Activated naive CD8-positive, alpha-beta T cell treated with anti-CD3 and anti-CD28 coated beads for 36 hours (primary cell): ENCODE measurements at regions not wholly inside any gene's neighbourhood (a gene's known extent, or its start where the extent isn't known, plus 50 kb on each side); places are given as distances from the start of the nearest gene placed in this dataset.
"Not testable (repeated sequence)": the region's sequence is repeated elsewhere in the genome, so short reads cannot be mapped to it uniquely, and the experiment has no call there.

Source experiments
- DNase-seq: peaks from one replicate; pipeline ENCODE4 v3.0.0; 2021
- H3K27ac Mint-ChIP-seq: one replicate; pipeline ENCODE4 v1.8.0; 2022; ENCODE audit warnings: mild to moderate bottlenecking, moderate library complexity, mixed read lengths
- H3K27me3 Mint-ChIP-seq: one replicate; pipeline ENCODE4 v1.8.0; 2022; ENCODE audit warnings: mild to moderate bottlenecking, mixed read lengths
- H3K36me3 Mint-ChIP-seq: one replicate; pipeline ENCODE4 v1.8.0; 2021; ENCODE audit warnings: mild to moderate bottlenecking, mixed read lengths
- H3K4me1 Mint-ChIP-seq: one replicate; pipeline ENCODE4 v1.8.0; 2021; ENCODE audit warnings: mixed read lengths
- H3K4me3 Mint-ChIP-seq: one replicate; pipeline ENCODE4 v1.8.0; 2022; ENCODE audit warnings: mild to moderate bottlenecking, moderate library complexity, mixed read lengths
- H3K9me3 Mint-ChIP-seq: one replicate; pipeline ENCODE4 v1.8.0; 2022; ENCODE audit warnings: mixed read lengths

GRCh38 chr12:92233346-92234015 is 87.8 kb upstream of the BTG1 start:
- DNase-seq, result no peak
- Mint-ChIP-seq H3K4me3 (no peak overlapping the region), H3K27ac (peak overlapping the region; percentile 57), H3K4me1 (peaks cover 23% of the 10 kb centered on the region), H3K27me3 (no peaks in the 10 kb centered on the region), H3K9me3 (peaks cover 1% of the 10 kb centered on the region), H3K36me3 (peaks cover 7% of the 10 kb centered on the region)

- not testable (repeated sequence) for H3K4me3 Mint-ChIP-seq, DNase-seq, H3K27me3 Mint-ChIP-seq, H3K36me3 Mint-ChIP-seq, H3K9me3 Mint-ChIP-seq, H3K27ac Mint-ChIP-seq
- H3K4me1 Mint-ChIP-seq, result peaks cover 23% of the 10 kb centered on the region
These were observed 86.8 kb upstream of the BTG1 start for GRCh38 chr12:92232371-92232932.

GRCh38 chr12:92231945-92232344 is 86.3 kb upstream of the BTG1 start:
- not testable (repeated sequence) for H3K27ac Mint-ChIP-seq, H3K36me3 Mint-ChIP-seq, H3K9me3 Mint-ChIP-seq, H3K27me3 Mint-ChIP-seq, H3K4me3 Mint-ChIP-seq, DNase-seq
- peaks cover 20% of the 10 kb centered on the region for H3K4me1 Mint-ChIP-seq

GRCh38 chr12:92231532-92231931 is 85.9 kb upstream of the BTG1 start:
- H3K4me3 Mint-ChIP-seq, DNase-seq, H3K27me3 Mint-ChIP-seq, H3K9me3 Mint-ChIP-seq, H3K36me3 Mint-ChIP-seq, H3K27ac Mint-ChIP-seq: not testable (repeated sequence)
- H3K4me1 Mint-ChIP-seq, result peaks cover 20% of the 10 kb centered on the region

- Mint-ChIP-seq H3K4me3 (no peak overlapping the region), H3K27me3 (no peaks in the 10 kb centered on the region), H3K27ac (no peak overlapping the region), H3K36me3 (peaks cover 4% of the 10 kb centered on the region), H3K4me1 (peaks cover 18% of the 10 kb centered on the region), H3K9me3 (no peaks in the 10 kb centered on the region)
- DNase-seq, result no peak
These were observed 83.7 kb upstream of the BTG1 start for GRCh38 chr12:92229381-92229780.

- Mint-ChIP-seq H3K4me3 (no peak overlapping the region), H3K36me3 (no peaks in the 10 kb centered on the region), H3K27me3 (no peaks in the 10 kb centered on the region), H3K4me1 (peaks cover 10% of the 10 kb centered on the region), H3K9me3 (no peaks in the 10 kb centered on the region), H3K27ac (no peak overlapping the region)
- no peak for DNase-seq
These were observed 81.3 kb upstream of the BTG1 start for GRCh38 chr12:92226961-92227360.

- Mint-ChIP-seq H3K27ac (no peak overlapping the region), H3K4me3 (no peak overlapping the region), H3K9me3 (no peaks in the 10 kb centered on the region), H3K27me3 (no peaks in the 10 kb centered on the region), H3K4me1 (peaks cover 10% of the 10 kb centered on the region), H3K36me3 (no peaks in the 10 kb centered on the region)
- DNase-seq, result no peak
These were observed 80.5 kb upstream of the BTG1 start for GRCh38 chr12:92226071-92226661.

GRCh38 chr12:92224685-92225331 is 79.2 kb upstream of the BTG1 start:
- no peaks in the 10 kb centered on the region for H3K36me3 Mint-ChIP-seq
- peaks cover 3% of the 10 kb centered on the region for H3K9me3 Mint-ChIP-seq
- no peak overlapping the region for H3K4me3 Mint-ChIP-seq
- peaks cover 10% of the 10 kb centered on the region for H3K4me1 Mint-ChIP-seq
- DNase-seq, result no peak
- H3K27me3 Mint-ChIP-seq, result no peaks in the 10 kb centered on the region
- no peak overlapping the region for H3K27ac Mint-ChIP-seq

- DNase-seq, result no peak
- no peak overlapping the region for H3K27ac Mint-ChIP-seq
- peaks cover 3% of the 10 kb centered on the region for H3K9me3 Mint-ChIP-seq
- no peaks in the 10 kb centered on the region for H3K36me3 Mint-ChIP-seq
- H3K4me1 Mint-ChIP-seq, result peaks cover 10% of the 10 kb centered on the region
- no peaks in the 10 kb centered on the region for H3K27me3 Mint-ChIP-seq
- H3K4me3 Mint-ChIP-seq, result no peak overlapping the region
These were observed 77.8 kb upstream of the BTG1 start for GRCh38 chr12:92223481-92223880.

- H3K4me1 Mint-ChIP-seq, result peaks cover 16% of the 10 kb centered on the region
- peaks cover 4% of the 10 kb centered on the region for H3K9me3 Mint-ChIP-seq
- H3K4me3 Mint-ChIP-seq, result no peak overlapping the region
- no peaks in the 10 kb centered on the region for H3K36me3 Mint-ChIP-seq
- no peak for DNase-seq
- no peak overlapping the region for H3K27ac Mint-ChIP-seq
- H3K27me3 Mint-ChIP-seq, result no peaks in the 10 kb centered on the region
These were observed 76.1 kb upstream of the BTG1 start for GRCh38 chr12:92221656-92222315.

GRCh38 chr12:92218394-92219077 is 72.9 kb upstream of the BTG1 start:
- Mint-ChIP-seq H3K36me3 (peaks cover 3% of the 10 kb centered on the region), H3K9me3 (peaks cover 9% of the 10 kb centered on the region), H3K4me3 (peak overlapping the region; percentile 37), H3K27me3 (no peaks in the 10 kb centered on the region), H3K4me1 (peaks cover 11% of the 10 kb centered on the region), H3K27ac (peak overlapping the region; percentile 73)
- no peak for DNase-seq

GRCh38 chr12:92216092-92216491 is 70.4 kb upstream of the BTG1 start:
- no peak for DNase-seq
- H3K9me3 Mint-ChIP-seq, result peaks cover 12% of the 10 kb centered on the region
- no peaks in the 10 kb centered on the region for H3K27me3 Mint-ChIP-seq
- H3K4me1 Mint-ChIP-seq, result peaks cover 16% of the 10 kb centered on the region
- no peak overlapping the region for H3K27ac Mint-ChIP-seq
- H3K36me3 Mint-ChIP-seq, result peaks cover 9% of the 10 kb centered on the region
- no peak overlapping the region for H3K4me3 Mint-ChIP-seq

GRCh38 chr12:92215358-92215757 is 69.7 kb upstream of the BTG1 start:
- peak overlapping the region; percentile 14 for H3K27ac Mint-ChIP-seq
- no peak overlapping the region for H3K4me3 Mint-ChIP-seq
- peaks cover 9% of the 10 kb centered on the region for H3K36me3 Mint-ChIP-seq
- H3K4me1 Mint-ChIP-seq, result peaks cover 18% of the 10 kb centered on the region
- H3K9me3 Mint-ChIP-seq, result peaks cover 11% of the 10 kb centered on the region
- no peaks in the 10 kb centered on the region for H3K27me3 Mint-ChIP-seq
- no peak for DNase-seq

GRCh38 chr12:92213166-92213565 is 67.5 kb upstream of the BTG1 start:
- no peaks in the 10 kb centered on the region for H3K27me3 Mint-ChIP-seq
- no peak for DNase-seq
- H3K4me3 Mint-ChIP-seq, result no peak overlapping the region
- H3K27ac Mint-ChIP-seq, result no peak overlapping the region
- peaks cover 14% of the 10 kb centered on the region for H3K36me3 Mint-ChIP-seq
- peaks cover 13% of the 10 kb centered on the region for H3K9me3 Mint-ChIP-seq
- peaks cover 30% of the 10 kb centered on the region for H3K4me1 Mint-ChIP-seq

GRCh38 chr12:92210071-92210470 is 64.4 kb upstream of the BTG1 start:
- peaks cover 10% of the 10 kb centered on the region for H3K36me3 Mint-ChIP-seq
- H3K27me3 Mint-ChIP-seq, result no peaks in the 10 kb centered on the region
- H3K27ac Mint-ChIP-seq, result peak overlapping the region; percentile 91
- H3K4me1 Mint-ChIP-seq, result peaks cover 34% of the 10 kb centered on the region
- H3K4me3 Mint-ChIP-seq, result peak overlapping the region; percentile 67
- DNase-seq, result no peak
- peaks cover 11% of the 10 kb centered on the region for H3K9me3 Mint-ChIP-seq
